CD14-positive monocyte (primary cell): ENCODE measurements at regions not wholly inside any gene's neighbourhood (a gene's known extent, or its start where the extent isn't known, plus 50 kb on each side); places are given as distances from the start of the nearest gene placed in this dataset.

Experiments used
- DNase-seq, 3 donors: peaks; one replicate each; pipeline ENCODE4 v3.0.0-alpha.2; 2011 to 2022
- H2AFZ ChIP-seq: 2 replicates; pipeline ENCODE4 v1.6.0; 2012; ENCODE audit warnings: mild to moderate bottlenecking, low read depth, low read length, inconsistent platforms; ENCODE audit not compliant: insufficient read depth, poor library complexity, severe bottlenecking
- H3K27ac ChIP-seq, 2 donors: 1 replicate in 1 of 2; 2 replicates in 1 of 2; pipeline ENCODE4 v1.5.1; 2012 to 2013; ENCODE audit warnings: low read length in 2 of 2, control low read depth in 1 of 2, inconsistent platforms in 1 of 2, low read depth in 1 of 2, mild to moderate bottlenecking in 1 of 2
- H3K27me3 ChIP-seq, 2 donors: one replicate each; pipeline versions ENCODE4 v1.6.0 to v1.6.1; 2011 to 2013; ENCODE audit warnings: low read length in 2 of 2; ENCODE audit not compliant: control insufficient read depth in 2 of 2, insufficient read depth in 2 of 2
- H3K36me3 ChIP-seq, 2 donors: replicated peaks in 1 of 2; 1 replicate in 1 of 2; 2 replicates in 1 of 2; pipeline versions ENCODE4 v1.5.1 to v1.6.1; 2012 to 2013; ENCODE audit warnings: low read length in 2 of 2, control low read depth in 1 of 2, inconsistent platforms in 1 of 2, mild to moderate bottlenecking in 1 of 2; ENCODE audit not compliant: insufficient read depth in 2 of 2, control insufficient read depth in 1 of 2
- H3K4me1 ChIP-seq, 2 donors: 1 replicate in 1 of 2; 2 replicates in 1 of 2; pipeline versions ENCODE4 v1.5.1 to v1.6.1; 2012 to 2013; ENCODE audit warnings: low read length in 2 of 2, control low read depth in 1 of 2, inconsistent platforms in 1 of 2, mild to moderate bottlenecking in 1 of 2, moderate library complexity in 1 of 2; ENCODE audit not compliant: insufficient read depth in 2 of 2, control insufficient read depth in 1 of 2
- H3K4me2 ChIP-seq: replicated peaks from 2 replicates; pipeline ENCODE3; 2012; ENCODE audit warnings: low read length, moderate library complexity, mild to moderate bottlenecking; ENCODE audit not compliant: poor library complexity, severe bottlenecking; ENCODE audit errors: extremely low read depth
- H3K4me3 ChIP-seq, 3 experiments: fragments of 200-600 bp in 1 of 3; sonication (generic) in 1 of 3; replicated peaks in 1 of 3; 1 replicate in 2 of 3; 2 replicates in 1 of 3; pipeline ENCODE4 v1.5.1; 2011 to 2013; ENCODE audit warnings: low read length in 3 of 3, mild to moderate bottlenecking in 3 of 3, control low read depth in 2 of 3, low read depth in 2 of 3, inconsistent platforms in 1 of 3, moderate library complexity in 1 of 3
- H3K79me2 ChIP-seq: 2 replicates; pipeline ENCODE4 v1.6.0; 2012; ENCODE audit warnings: mild to moderate bottlenecking, control low read depth, inconsistent platforms, low read length, moderate library complexity; ENCODE audit not compliant: insufficient read depth
- H3K9ac ChIP-seq: 2 replicates; pipeline ENCODE4 v1.6.0; 2017; ENCODE audit warnings: low read length, mild to moderate bottlenecking; ENCODE audit not compliant: insufficient read depth, poor library complexity, severe bottlenecking
- H3K9me3 ChIP-seq, 2 donors: replicated peaks in 1 of 2; 1 replicate in 1 of 2; 2 replicates in 1 of 2; pipeline versions ENCODE4 v1.5.1 to v1.6.1; 2012 to 2013; ENCODE audit warnings: low read length in 2 of 2, control low read depth in 1 of 2; ENCODE audit not compliant: control insufficient read depth in 1 of 2, insufficient read depth in 1 of 2
- H4K20me1 ChIP-seq: 2 replicates; pipeline ENCODE4 v1.6.0; 2012; ENCODE audit warnings: mild to moderate bottlenecking, low read length, control low read depth, moderate library complexity; ENCODE audit not compliant: insufficient read depth
- H3K27ac Mint-ChIP-seq, 7 donors: one replicate each; pipeline ENCODE4 v1.8.0; 2020; ENCODE audit warnings: mild to moderate bottlenecking in 7 of 7, mixed read lengths in 7 of 7, moderate library complexity in 6 of 7, inconsistent platforms in 2 of 7
- H3K27me3 Mint-ChIP-seq, 3 donors: one replicate each; pipeline ENCODE4 v1.8.0; 2021 to 2022; ENCODE audit warnings: low read depth in 3 of 3, mild to moderate bottlenecking in 3 of 3, mixed read lengths in 3 of 3, moderate library complexity in 3 of 3, inconsistent platforms in 1 of 3
- H3K36me3 Mint-ChIP-seq, 2 donors: one replicate each; pipeline ENCODE4 v1.8.0; 2020; ENCODE audit warnings: mixed read lengths in 2 of 2, inconsistent platforms in 1 of 2, mild to moderate bottlenecking in 1 of 2
- H3K4me1 Mint-ChIP-seq: one replicate; pipeline ENCODE4 v1.8.0; 2020; ENCODE audit warnings: mild to moderate bottlenecking, mixed read lengths
- H3K4me3 Mint-ChIP-seq, 2 donors: one replicate each; pipeline ENCODE4 v1.8.0; 2020; ENCODE audit warnings: mild to moderate bottlenecking in 2 of 2, mixed read lengths in 2 of 2, moderate library complexity in 1 of 2
- H3K9me3 Mint-ChIP-seq, 7 donors: one replicate each; pipeline ENCODE4 v1.8.0; 2020 to 2022; ENCODE audit warnings: mixed read lengths in 7 of 7, mild to moderate bottlenecking in 6 of 7, moderate library complexity in 6 of 7, inconsistent platforms in 2 of 7
- WGBS: methylation state at CpG from one replicate; pipeline ENCODE4 v1.1.5; 2013; ENCODE audit warnings: missing lambda C conversion rate; ENCODE audit not compliant: insufficient coverage; 5-methylcytosine and 5-hydroxymethylcytosine counted together
- intact Hi-C, 2 donors: fragments of 100-400 bp; cut with micrococcal nuclease; formaldehyde crosslinking; loops; one replicate each; pipeline versions ENCODE4 v1.15.0 to v1.15.1; 2023
- TF ChIP-seq, protein P1 (sequence below): fragments of 200-600 bp; IDR thresholded peaks from one replicate; pipeline ENCODE4 v1.8.0; 2022; ENCODE audit warnings: antibody characterized with exemption, mild to moderate bottlenecking

DNA sequence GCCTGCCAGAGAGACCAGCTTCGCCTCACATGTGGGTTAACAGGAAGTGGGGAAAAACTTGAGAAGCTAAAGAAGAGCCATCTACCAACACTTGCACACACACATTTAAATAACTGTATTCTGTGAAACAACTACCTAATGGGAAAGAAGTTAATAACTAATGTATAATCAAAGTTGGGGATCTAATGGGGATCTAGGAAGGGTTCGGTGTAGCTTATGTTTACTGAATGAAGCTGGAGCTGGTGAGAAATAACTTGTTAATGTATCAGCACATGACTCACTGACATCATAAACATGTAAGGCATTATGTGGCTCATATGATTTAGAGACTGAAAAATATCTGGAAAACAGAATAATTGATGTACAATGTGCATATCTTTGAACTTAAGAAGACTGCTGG is 421.3 kb upstream of the NXPH2 start:
- intact Hi-C loops, result no loop called here
- TF ChIP-seq, protein P1, sequence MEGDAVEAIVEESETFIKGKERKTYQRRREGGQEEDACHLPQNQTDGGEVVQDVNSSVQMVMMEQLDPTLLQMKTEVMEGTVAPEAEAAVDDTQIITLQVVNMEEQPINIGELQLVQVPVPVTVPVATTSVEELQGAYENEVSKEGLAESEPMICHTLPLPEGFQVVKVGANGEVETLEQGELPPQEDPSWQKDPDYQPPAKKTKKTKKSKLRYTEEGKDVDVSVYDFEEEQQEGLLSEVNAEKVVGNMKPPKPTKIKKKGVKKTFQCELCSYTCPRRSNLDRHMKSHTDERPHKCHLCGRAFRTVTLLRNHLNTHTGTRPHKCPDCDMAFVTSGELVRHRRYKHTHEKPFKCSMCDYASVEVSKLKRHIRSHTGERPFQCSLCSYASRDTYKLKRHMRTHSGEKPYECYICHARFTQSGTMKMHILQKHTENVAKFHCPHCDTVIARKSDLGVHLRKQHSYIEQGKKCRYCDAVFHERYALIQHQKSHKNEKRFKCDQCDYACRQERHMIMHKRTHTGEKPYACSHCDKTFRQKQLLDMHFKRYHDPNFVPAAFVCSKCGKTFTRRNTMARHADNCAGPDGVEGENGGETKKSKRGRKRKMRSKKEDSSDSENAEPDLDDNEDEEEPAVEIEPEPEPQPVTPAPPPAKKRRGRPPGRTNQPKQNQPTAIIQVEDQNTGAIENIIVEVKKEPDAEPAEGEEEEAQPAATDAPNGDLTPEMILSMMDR, result no peak
- Histone ChIP-seq H3K9ac (no peak overlapping the region), H3K9me3 (no peaks in the 10 kb centered on the region), H3K4me2 (no peak overlapping the region), H3K36me3 (no peaks in the 10 kb centered on the region), H4K20me1 (no peaks in the 10 kb centered on the region), H3K4me1 (no peaks in the 10 kb centered on the region), H3K4me3 (no peak overlapping the region), H2AFZ (no peak overlapping the region), H3K27ac (no peak overlapping the region), H3K79me2 (no peaks in the 10 kb centered on the region), H3K27me3 (no peaks in the 10 kb centered on the region)
- no CpG with 5 or more reads among the region's 2 CpGs for whole genome bisulfite sequencing
- no peak overlapping the region for H3K4me3 Mint-ChIP-seq
- H3K9me3 Mint-ChIP-seq, result peaks cover 0 to 3% (median 0%) of the 10 kb centered on the region in 7 donors
- H3K36me3 Mint-ChIP-seq, result no peaks in the 10 kb centered on the region
- H3K27ac Mint-ChIP-seq, result peak overlapping the region in 1 of 7 donors; percentile 29
- no peaks in the 10 kb centered on the region for H3K4me1 Mint-ChIP-seq
- H3K27me3 Mint-ChIP-seq, result no peaks in the 10 kb centered on the region
- no peak for DNase-seq

- Histone ChIP-seq H3K36me3 (no peaks in the 10 kb centered on the region), H4K20me1 (no peaks in the 10 kb centered on the region), H3K4me3 (no peak overlapping the region), H3K4me1 (no peaks in the 10 kb centered on the region), H3K27ac (no peak overlapping the region), H3K27me3 (no peaks in the 10 kb centered on the region), H3K79me2 (no peaks in the 10 kb centered on the region), H3K4me2 (no peak overlapping the region), H2AFZ (no peak overlapping the region), H3K9ac (no peak overlapping the region), H3K9me3 (no peaks in the 10 kb centered on the region)
- Mint-ChIP-seq H3K4me1 (no peaks in the 10 kb centered on the region), H3K36me3 (no peaks in the 10 kb centered on the region), H3K9me3 (no peaks in the 10 kb centered on the region), H3K27ac (no peak overlapping the region), H3K4me3 (no peak overlapping the region), H3K27me3 (no peaks in the 10 kb centered on the region)
- intact Hi-C loops, result no loop called here
- DNase-seq, result no peak
- TF ChIP-seq, protein P1, result no peak
- WGBS, result no CpG with 5 or more reads among the region's 4 CpGs
Measured at GRCh38 chr2:139196754-139197153, 416.6 kb upstream of the NXPH2 start.
